ENCODE measurements at regions not wholly inside any gene's neighbourhood (a gene's known extent, or its start where the extent isn't known, plus 50 kb on each side); places are given as distances from the start of the nearest gene placed in this dataset.
"Not testable (repeated sequence)": the region's sequence is repeated elsewhere in the genome, so short reads cannot be mapped to it uniquely, and the experiment has no call there.

DNA sequence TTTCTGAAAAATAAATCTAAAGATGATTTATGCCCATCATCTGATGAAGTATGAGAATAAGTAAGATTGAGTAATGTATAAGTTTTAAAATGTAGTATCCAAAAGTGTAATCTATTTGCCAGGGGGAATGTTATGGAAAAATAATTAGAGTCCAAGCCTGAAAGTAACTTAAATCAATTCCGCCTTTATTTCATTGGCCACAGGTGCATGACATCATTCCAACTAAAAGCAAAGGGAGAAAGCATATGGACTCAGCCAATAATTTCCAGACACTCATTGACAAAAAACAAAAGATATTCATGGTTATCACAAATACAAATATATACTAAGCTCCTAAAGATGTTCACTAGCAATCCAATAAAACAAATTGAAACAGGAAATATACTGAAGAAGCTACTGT, 752.6 kb upstream of the TMEFF2 start:
- no peak overlapping the region for H3K9ac ChIP-seq (ENCODE audit: low read length)
- no peaks in the 10 kb centered on the region for H3K4me1 ChIP-seq (ENCODE audit: insufficient read depth, low read length)
- H3K36me3 ChIP-seq (ENCODE audit: insufficient read depth, low read length), result no peaks in the 10 kb centered on the region
- no peak overlapping the region for H3K27ac ChIP-seq (ENCODE audit: low read depth, low read length)
- H3K27me3 ChIP-seq (ENCODE audit: control insufficient read depth in 1 of 2, insufficient read depth in 2 of 2, low read length in 2 of 2), result no peaks in the 10 kb centered on the region
- no peak overlapping the region for H3K4me3 ChIP-seq (ENCODE audit: low read depth in 1 of 2, low read length in 2 of 2)
- H3K9me3 ChIP-seq (ENCODE audit: low read length), result no peaks in the 10 kb centered on the region

DNA sequence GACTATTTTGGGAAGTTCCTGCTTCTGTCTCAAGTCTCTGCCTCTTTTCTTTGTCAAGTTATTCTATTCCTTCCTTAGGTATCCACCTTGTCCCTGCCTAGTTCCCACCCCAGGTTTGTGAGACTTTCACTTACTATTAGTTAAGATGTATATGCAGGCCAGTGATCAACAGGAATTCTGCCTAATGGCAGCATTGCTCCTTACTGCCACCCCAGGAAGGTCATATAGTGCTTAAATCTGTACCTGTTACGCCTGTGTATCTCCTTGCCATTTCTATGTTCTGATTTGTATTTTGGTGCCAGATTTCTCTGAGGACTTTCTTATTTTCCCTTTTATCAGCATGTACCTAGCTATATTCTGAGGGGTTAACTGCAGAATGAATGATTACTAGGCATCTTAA, 746.0 kb upstream of the TMEFF2 start:
- H3K4me1 ChIP-seq (ENCODE audit: insufficient read depth, low read length), result no peaks in the 10 kb centered on the region
- no peaks in the 10 kb centered on the region for H3K36me3 ChIP-seq (ENCODE audit: insufficient read depth, low read length)
- no peak overlapping the region for H3K27ac ChIP-seq (ENCODE audit: low read depth, low read length)
- H3K27me3 ChIP-seq (ENCODE audit: control insufficient read depth in 1 of 2, insufficient read depth in 2 of 2, low read length in 2 of 2), result no peaks in the 10 kb centered on the region
- H3K9ac ChIP-seq (ENCODE audit: low read length), result no peak overlapping the region
- H3K9me3 ChIP-seq (ENCODE audit: low read length), result no peaks in the 10 kb centered on the region
- no peak overlapping the region for H3K4me3 ChIP-seq (ENCODE audit: low read depth in 1 of 2, low read length in 2 of 2)

DNA sequence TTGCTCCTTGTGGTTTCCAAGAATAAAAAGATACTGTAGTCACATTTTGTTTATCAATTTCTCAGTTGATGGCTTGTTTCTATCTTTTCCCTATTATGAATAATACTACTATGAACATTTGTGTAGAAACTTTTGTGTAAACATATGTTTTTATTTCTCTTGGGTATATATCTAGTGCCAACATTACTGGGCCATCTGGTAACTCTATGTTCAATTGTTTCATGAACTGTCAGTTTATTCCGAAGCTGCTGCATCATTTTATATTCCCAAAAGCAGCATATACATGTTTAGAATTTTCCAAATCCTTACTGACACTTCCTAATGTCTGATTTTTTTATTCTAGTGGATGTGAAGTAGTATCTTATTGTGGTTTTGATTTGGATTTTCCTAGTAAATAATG, 737.6 kb upstream of the TMEFF2 start:
- no peaks in the 10 kb centered on the region for H3K4me1 ChIP-seq (ENCODE audit: insufficient read depth, low read length)

DNA sequence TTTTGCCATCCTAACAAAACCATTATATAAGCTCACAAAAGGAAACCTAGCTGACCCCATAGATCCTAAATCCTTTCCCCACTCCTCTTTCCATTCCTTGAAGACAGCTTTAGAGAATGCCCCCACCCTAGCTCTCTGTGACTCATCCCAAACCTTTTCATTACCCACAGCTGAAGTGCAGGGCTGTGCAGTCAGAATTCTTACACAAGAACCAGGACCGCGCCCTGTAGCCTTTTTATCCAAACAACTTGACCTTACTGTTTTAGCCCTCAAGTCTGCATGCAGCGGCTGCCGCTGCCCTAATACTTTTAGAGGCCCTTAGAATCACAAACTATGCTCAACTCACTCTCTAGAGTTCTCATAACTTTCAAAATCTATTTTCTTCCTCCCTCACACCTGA, 726.9 kb upstream of the TMEFF2 start:
- H3K9me3 ChIP-seq (ENCODE audit: low read length); H3K9ac ChIP-seq (ENCODE audit: low read length): not testable (repeated sequence)

More for the DNA sequence above, 737.6 kb upstream of the TMEFF2 start:
- Histone ChIP-seq H3K36me3 (ENCODE audit: insufficient read depth, low read length) (no peaks in the 10 kb centered on the region), H3K4me3 (ENCODE audit: low read depth in 1 of 2, low read length in 2 of 2) (no peak overlapping the region), H3K27ac (ENCODE audit: low read depth, low read length) (no peak overlapping the region), H3K9ac (ENCODE audit: low read length) (no peak overlapping the region), H3K9me3 (ENCODE audit: low read length) (no peaks in the 10 kb centered on the region), H3K27me3 (ENCODE audit: control insufficient read depth in 1 of 2, insufficient read depth in 2 of 2, low read length in 2 of 2) (no peaks in the 10 kb centered on the region)

DNA sequence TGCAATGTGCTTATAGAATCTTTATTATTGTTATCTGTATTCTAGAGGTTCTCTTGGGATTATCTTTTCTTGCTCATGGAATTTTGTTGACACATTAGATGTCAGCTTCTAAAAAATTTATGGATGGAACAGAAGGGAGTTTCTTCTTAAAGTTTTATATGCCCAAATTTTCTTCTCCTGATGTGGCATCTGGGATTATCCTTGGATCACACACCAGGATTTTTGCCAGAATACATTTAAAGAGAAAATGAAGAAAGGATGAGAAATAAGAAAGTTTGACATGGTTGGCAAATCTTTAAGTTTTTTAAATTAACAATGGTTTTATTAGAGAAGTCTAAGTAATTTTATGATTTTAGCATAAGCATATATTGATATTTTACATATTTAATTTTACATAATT, 706.7 kb upstream of the TMEFF2 start:
- H3K4me1 ChIP-seq (ENCODE audit: insufficient read depth, low read length), result no peaks in the 10 kb centered on the region
- H3K27ac ChIP-seq (ENCODE audit: low read depth, low read length), result no peak overlapping the region
- H3K27me3 ChIP-seq (ENCODE audit: control insufficient read depth in 1 of 2, insufficient read depth in 2 of 2, low read length in 2 of 2), result no peaks in the 10 kb centered on the region
- H3K9me3 ChIP-seq (ENCODE audit: low read length), result no peaks in the 10 kb centered on the region
- no peaks in the 10 kb centered on the region for H3K36me3 ChIP-seq (ENCODE audit: insufficient read depth, low read length)
- no peak overlapping the region for H3K9ac ChIP-seq (ENCODE audit: low read length)
- no peak overlapping the region for H3K4me3 ChIP-seq (ENCODE audit: low read depth in 1 of 2, low read length in 2 of 2)

More for the DNA sequence above, 726.9 kb upstream of the TMEFF2 start:
- not testable (repeated sequence) for H3K27me3 ChIP-seq (ENCODE audit: control insufficient read depth in 1 of 2, insufficient read depth in 2 of 2, low read length in 2 of 2); H3K4me3 ChIP-seq (ENCODE audit: low read depth in 1 of 2, low read length in 2 of 2); H3K36me3 ChIP-seq (ENCODE audit: insufficient read depth, low read length); H3K27ac ChIP-seq (ENCODE audit: low read depth, low read length); H3K4me1 ChIP-seq (ENCODE audit: insufficient read depth, low read length)

DNA sequence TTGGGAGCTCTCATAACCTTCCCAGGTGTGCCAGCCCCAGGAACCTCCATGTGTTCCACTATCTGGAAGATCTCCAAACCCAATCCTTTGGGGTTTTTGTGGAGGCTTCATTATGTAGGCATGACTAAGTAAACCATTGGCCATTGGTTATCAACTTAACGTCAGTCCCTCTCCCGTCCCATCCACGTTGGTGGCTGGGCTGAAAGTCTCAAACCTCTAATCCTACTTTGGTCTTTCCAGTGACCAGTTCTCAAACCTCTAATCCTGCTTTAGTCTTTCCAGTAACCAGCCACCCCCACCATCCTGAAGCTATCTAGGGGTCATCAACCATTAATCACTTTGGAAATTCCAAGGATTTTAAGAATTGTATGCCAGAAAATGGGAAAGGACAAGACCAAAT, 704.7 kb upstream of the TMEFF2 start:
- no peaks in the 10 kb centered on the region for H3K36me3 ChIP-seq (ENCODE audit: insufficient read depth, low read length)

DNA sequence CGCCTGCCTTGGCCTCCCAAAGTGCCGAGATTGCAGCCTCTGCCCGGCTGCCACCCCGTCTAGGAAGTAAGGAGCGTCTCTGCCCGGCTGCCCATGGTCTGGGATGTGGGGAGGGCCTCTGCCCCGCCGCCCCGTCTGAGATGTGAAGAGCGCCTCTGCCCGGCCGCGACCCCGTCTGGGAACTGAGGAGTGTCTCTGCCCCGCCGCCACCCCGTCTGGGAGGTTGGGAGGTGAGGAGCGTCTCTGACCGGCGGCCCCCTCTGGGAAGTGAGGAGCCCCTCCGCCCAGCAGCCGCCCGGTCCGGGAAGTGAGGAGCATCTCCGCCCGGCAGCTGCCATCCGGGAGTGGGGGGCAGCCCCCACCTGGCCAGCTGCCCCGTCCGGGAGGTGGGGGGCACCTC, 699.2 kb upstream of the TMEFF2 start:
- H3K9me3 ChIP-seq (ENCODE audit: low read length); H3K4me1 ChIP-seq (ENCODE audit: insufficient read depth, low read length); H3K27ac ChIP-seq (ENCODE audit: low read depth, low read length); H3K9ac ChIP-seq (ENCODE audit: low read length); H3K27me3 ChIP-seq (ENCODE audit: control insufficient read depth in 1 of 2, insufficient read depth in 2 of 2, low read length in 2 of 2); H3K4me3 ChIP-seq (ENCODE audit: low read depth in 1 of 2, low read length in 2 of 2); H3K36me3 ChIP-seq (ENCODE audit: insufficient read depth, low read length): not testable (repeated sequence)

More for the DNA sequence above, 704.7 kb upstream of the TMEFF2 start:
- Histone ChIP-seq H3K9me3 (ENCODE audit: low read length) (no peaks in the 10 kb centered on the region), H3K27me3 (ENCODE audit: control insufficient read depth in 1 of 2, insufficient read depth in 2 of 2, low read length in 2 of 2) (no peaks in the 10 kb centered on the region), H3K4me3 (ENCODE audit: low read depth in 1 of 2, low read length in 2 of 2) (no peak overlapping the region), H3K9ac (ENCODE audit: low read length) (no peak overlapping the region), H3K27ac (ENCODE audit: low read depth, low read length) (no peak overlapping the region), H3K4me1 (ENCODE audit: insufficient read depth, low read length) (no peaks in the 10 kb centered on the region)

DNA sequence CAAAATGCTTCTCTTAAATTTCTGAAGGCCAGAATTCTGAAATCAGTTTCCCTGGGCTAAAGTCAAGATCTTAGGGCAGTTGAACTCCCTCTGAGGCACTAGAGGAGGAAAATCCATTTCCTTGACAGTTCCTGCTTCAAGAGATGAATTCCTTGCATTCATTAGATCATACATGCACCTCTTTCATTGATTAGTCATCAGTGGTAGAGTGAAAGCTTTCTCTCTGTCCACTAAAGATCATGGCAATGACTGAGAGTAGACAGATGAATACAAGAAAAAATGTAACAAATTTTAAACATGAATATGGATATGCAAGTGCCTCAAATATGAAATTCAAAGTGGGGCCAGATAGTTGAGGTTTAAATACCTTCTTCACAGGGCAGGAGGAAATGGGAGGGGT, 693.4 kb upstream of the TMEFF2 start:
- Histone ChIP-seq H3K4me3 (ENCODE audit: low read depth in 1 of 2, low read length in 2 of 2) (no peak overlapping the region), H3K9me3 (ENCODE audit: low read length) (no peaks in the 10 kb centered on the region), H3K36me3 (ENCODE audit: insufficient read depth, low read length) (no peaks in the 10 kb centered on the region), H3K4me1 (ENCODE audit: insufficient read depth, low read length) (no peaks in the 10 kb centered on the region), H3K9ac (ENCODE audit: low read length) (no peak overlapping the region), H3K27ac (ENCODE audit: low read depth, low read length) (no peak overlapping the region), H3K27me3 (ENCODE audit: control insufficient read depth in 1 of 2, insufficient read depth in 2 of 2, low read length in 2 of 2) (no peaks in the 10 kb centered on the region)

DNA sequence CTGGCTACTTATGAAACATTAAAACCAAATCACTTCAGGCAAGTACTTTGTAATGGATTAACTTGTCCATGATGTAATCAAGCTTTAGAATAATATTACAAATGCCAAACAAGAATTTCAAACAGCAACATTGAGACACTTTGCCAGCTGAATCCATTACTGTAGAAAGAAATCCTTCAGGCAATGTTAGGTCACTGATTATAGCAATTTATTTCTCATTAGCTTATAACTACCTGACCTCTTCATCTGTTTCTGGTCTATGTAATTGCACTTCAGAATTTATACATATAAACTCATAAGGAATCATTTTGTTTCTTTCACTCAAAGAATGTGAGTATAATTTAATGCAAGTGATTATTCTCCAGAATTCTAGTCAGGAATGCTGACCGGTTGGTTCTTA, 692.6 kb upstream of the TMEFF2 start:
- H3K9ac ChIP-seq (ENCODE audit: low read length), result no peak overlapping the region
- H3K4me1 ChIP-seq (ENCODE audit: insufficient read depth, low read length), result no peaks in the 10 kb centered on the region
- H3K36me3 ChIP-seq (ENCODE audit: insufficient read depth, low read length), result no peaks in the 10 kb centered on the region
- H3K27me3 ChIP-seq (ENCODE audit: control insufficient read depth in 1 of 2, insufficient read depth in 2 of 2, low read length in 2 of 2), result no peaks in the 10 kb centered on the region
- H3K4me3 ChIP-seq (ENCODE audit: low read depth in 1 of 2, low read length in 2 of 2), result no peak overlapping the region
- no peaks in the 10 kb centered on the region for H3K9me3 ChIP-seq (ENCODE audit: low read length)
- no peak overlapping the region for H3K27ac ChIP-seq (ENCODE audit: low read depth, low read length)

DNA sequence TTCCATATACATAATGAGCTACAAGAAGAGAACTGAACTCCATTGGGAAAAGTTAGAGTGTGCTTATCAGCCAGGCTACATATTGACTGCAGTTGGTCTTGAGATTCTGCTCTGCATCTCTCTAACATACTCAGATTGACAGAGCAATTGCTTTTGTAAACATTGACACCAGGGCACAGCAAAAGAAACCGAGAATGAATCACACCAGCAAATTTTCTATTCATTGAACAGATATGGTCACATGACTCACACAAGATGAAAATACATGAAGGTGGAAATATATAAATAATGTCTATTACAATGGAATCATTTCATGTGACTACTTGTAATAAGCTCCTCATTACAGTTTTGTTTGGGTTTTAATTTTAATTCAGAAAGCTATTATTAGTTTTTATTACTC, 691.9 kb upstream of the TMEFF2 start:
- Histone ChIP-seq H3K4me3 (ENCODE audit: low read depth in 1 of 2, low read length in 2 of 2) (no peak overlapping the region), H3K9ac (ENCODE audit: low read length) (no peak overlapping the region), H3K4me1 (ENCODE audit: insufficient read depth, low read length) (no peaks in the 10 kb centered on the region), H3K27ac (ENCODE audit: low read depth, low read length) (no peak overlapping the region), H3K36me3 (ENCODE audit: insufficient read depth, low read length) (no peaks in the 10 kb centered on the region), H3K9me3 (ENCODE audit: low read length) (no peaks in the 10 kb centered on the region), H3K27me3 (ENCODE audit: control insufficient read depth in 1 of 2, insufficient read depth in 2 of 2, low read length in 2 of 2) (no peaks in the 10 kb centered on the region)

DNA sequence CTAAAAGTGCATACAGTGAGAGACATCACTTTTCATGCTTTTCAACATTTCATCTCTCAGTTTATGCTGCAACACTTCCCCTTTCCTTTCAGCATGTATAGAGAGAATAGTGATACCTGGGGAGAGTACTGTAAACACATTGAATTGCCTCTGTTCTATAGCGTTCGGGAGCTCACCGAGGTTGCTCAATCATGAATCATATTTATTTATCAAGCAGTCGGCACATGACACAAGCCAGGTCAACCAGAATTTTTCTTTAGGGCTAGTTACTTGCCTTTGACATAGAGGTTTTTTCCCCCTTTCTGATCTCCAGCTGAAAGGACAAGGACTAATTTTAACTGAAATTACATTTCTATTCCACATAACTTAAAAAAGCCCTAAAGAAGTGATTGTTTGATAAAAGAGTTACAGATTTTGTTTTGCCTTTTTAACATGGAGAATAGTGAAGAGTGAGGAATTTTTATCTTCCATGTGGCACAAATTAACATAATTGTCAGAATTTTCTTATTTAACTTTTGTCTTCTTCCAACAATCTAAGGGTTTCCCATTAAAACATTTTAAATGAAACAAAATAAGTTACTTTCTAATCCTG, 690.9 kb upstream of the TMEFF2 start:
- Histone ChIP-seq H3K9me3 (ENCODE audit: low read length) (no peaks in the 10 kb centered on the region), H3K27ac (ENCODE audit: low read depth, low read length) (no peak overlapping the region), H3K4me3 (ENCODE audit: low read depth in 1 of 2, low read length in 2 of 2) (no peak overlapping the region), H3K27me3 (ENCODE audit: control insufficient read depth in 1 of 2, insufficient read depth in 2 of 2, low read length in 2 of 2) (no peaks in the 10 kb centered on the region), H3K9ac (ENCODE audit: low read length) (no peak overlapping the region), H3K36me3 (ENCODE audit: insufficient read depth, low read length) (no peaks in the 10 kb centered on the region), H3K4me1 (ENCODE audit: insufficient read depth, low read length) (no peaks in the 10 kb centered on the region)

DNA sequence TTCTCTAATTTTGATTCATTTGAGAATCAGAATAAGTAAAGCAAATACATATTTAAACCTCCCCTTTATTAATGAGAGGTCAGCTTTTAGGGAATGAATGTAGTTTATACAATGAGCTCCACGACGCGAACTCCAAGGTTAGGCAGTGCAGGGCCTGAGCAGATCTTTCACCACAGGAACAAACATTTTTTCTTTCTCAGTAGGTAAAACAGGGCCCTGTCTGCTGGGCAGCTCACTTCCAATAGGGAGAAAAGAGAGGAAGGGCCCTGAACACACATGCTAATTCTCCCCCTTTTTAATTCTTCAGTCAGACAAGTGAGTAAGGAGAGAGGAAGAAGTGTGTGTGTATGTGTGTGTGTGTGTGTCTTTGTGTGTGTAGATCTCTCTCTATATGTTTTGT, 682.4 kb upstream of the TMEFF2 start:
- Histone ChIP-seq H3K36me3 (ENCODE audit: insufficient read depth, low read length) (no peaks in the 10 kb centered on the region), H3K4me1 (ENCODE audit: insufficient read depth, low read length) (no peaks in the 10 kb centered on the region), H3K27me3 (ENCODE audit: control insufficient read depth in 1 of 2, insufficient read depth in 2 of 2, low read length in 2 of 2) (no peaks in the 10 kb centered on the region), H3K9me3 (ENCODE audit: low read length) (no peaks in the 10 kb centered on the region), H3K9ac (ENCODE audit: low read length) (no peak overlapping the region), H3K4me3 (ENCODE audit: low read depth in 1 of 2, low read length in 2 of 2) (no peak overlapping the region), H3K27ac (ENCODE audit: low read depth, low read length) (no peak overlapping the region)

Data from muscle layer of colon (tissue), 2 donors.